ENCODE measurements at regions not wholly inside any gene's neighbourhood (a gene's known extent, or its start where the extent isn't known, plus 50 kb on each side); places are given as distances from the start of the nearest gene placed in this dataset.

DNA sequence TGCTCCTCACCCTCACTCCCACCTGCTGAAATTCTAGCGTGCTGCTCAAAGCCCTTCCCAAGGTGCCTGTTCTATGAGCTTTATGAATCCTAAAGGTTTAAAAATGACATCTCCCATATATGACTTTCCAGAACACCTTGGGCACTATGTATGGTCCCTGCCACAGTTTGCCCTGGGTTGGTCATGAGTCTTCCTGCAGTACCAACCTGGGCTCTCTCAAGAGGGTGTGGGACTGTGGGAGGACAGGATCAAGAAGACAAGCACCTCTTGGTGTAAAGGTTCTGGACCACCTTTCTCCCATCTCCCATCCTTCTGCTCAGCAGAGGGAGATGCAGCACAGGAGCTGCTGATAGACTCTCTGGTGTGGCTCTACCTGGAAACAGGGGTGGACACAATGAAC is 134.1 kb downstream of the FCRL5 start:
- peaks cover 9% of the 10 kb centered on the region for H3K27me3 ChIP-seq (ENCODE audit: insufficient read depth, low read length)
- no peak overlapping the region for H3K4me3 ChIP-seq (ENCODE audit: insufficient read depth, low read length)
- no peak overlapping the region for H3K27ac ChIP-seq (ENCODE audit: low read depth, low read length)
- no peaks in the 10 kb centered on the region for H4K20me1 ChIP-seq (ENCODE audit: insufficient read depth, low read length)
- no peaks in the 10 kb centered on the region for H3K9me3 ChIP-seq (ENCODE audit: low read depth, low read length)
- no peak overlapping the region for H3K4me2 ChIP-seq (ENCODE audit: insufficient read depth, low read length)
- no peaks in the 10 kb centered on the region for H3K36me3 ChIP-seq (ENCODE audit: insufficient read depth, low read length)
- DNase-seq (ENCODE audit: insufficient read length, low spot score, missing footprints) = no peak
- peaks cover 7% of the 10 kb centered on the region for H3K4me1 ChIP-seq (ENCODE audit: insufficient read depth, low read length)
- no peak overlapping the region for H2AFZ ChIP-seq (ENCODE audit: low read length)
- TF ChIP-seq, protein P1, sequence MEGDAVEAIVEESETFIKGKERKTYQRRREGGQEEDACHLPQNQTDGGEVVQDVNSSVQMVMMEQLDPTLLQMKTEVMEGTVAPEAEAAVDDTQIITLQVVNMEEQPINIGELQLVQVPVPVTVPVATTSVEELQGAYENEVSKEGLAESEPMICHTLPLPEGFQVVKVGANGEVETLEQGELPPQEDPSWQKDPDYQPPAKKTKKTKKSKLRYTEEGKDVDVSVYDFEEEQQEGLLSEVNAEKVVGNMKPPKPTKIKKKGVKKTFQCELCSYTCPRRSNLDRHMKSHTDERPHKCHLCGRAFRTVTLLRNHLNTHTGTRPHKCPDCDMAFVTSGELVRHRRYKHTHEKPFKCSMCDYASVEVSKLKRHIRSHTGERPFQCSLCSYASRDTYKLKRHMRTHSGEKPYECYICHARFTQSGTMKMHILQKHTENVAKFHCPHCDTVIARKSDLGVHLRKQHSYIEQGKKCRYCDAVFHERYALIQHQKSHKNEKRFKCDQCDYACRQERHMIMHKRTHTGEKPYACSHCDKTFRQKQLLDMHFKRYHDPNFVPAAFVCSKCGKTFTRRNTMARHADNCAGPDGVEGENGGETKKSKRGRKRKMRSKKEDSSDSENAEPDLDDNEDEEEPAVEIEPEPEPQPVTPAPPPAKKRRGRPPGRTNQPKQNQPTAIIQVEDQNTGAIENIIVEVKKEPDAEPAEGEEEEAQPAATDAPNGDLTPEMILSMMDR (IDR thresholded peaks at IDR 0.05; ENCODE audit: extremely low read depth, low read depth, low read length) = no peak
- H3K79me2 ChIP-seq (ENCODE audit: insufficient read depth, low read length) = no peaks in the 10 kb centered on the region

DNA sequence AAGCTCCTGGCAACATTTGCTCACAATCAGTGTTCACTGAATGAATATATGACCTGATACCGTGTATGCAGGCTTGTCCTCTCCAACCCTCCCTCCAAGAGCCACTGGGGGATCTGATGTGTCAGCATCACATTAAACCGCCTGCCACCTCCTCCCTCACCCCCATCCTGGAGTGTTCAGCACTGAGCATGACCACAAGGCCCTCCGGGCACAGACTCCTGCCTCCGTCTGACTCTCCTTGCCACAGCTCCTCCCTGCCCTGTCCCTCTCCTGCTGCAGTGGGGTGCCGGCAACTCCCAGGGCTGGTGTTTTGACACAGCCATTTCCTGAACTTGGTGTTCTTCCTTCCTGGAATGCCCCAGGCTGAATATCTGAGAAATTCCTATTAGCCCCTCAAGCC is 136.7 kb downstream of the FCRL5 start:
- Histone ChIP-seq H4K20me1 (ENCODE audit: insufficient read depth, low read length) (no peaks in the 10 kb centered on the region), H3K36me3 (ENCODE audit: insufficient read depth, low read length) (no peaks in the 10 kb centered on the region), H3K4me2 (ENCODE audit: insufficient read depth, low read length) (no peak overlapping the region), H3K27ac (ENCODE audit: low read depth, low read length) (no peak overlapping the region), H3K27me3 (ENCODE audit: insufficient read depth, low read length) (peaks cover 9% of the 10 kb centered on the region), H2AFZ (ENCODE audit: low read length) (no peak overlapping the region), H3K4me1 (ENCODE audit: insufficient read depth, low read length) (peaks cover 7% of the 10 kb centered on the region), H3K9me3 (ENCODE audit: low read depth, low read length) (no peaks in the 10 kb centered on the region), H3K4me3 (ENCODE audit: insufficient read depth, low read length) (no peak overlapping the region), H3K79me2 (ENCODE audit: insufficient read depth, low read length) (no peaks in the 10 kb centered on the region)
- DNase-seq (ENCODE audit: insufficient read length, low spot score, missing footprints) = no peak
- TF ChIP-seq, protein P1 (IDR thresholded peaks at IDR 0.05; ENCODE audit: extremely low read depth, low read depth, low read length) = no peak

DNA sequence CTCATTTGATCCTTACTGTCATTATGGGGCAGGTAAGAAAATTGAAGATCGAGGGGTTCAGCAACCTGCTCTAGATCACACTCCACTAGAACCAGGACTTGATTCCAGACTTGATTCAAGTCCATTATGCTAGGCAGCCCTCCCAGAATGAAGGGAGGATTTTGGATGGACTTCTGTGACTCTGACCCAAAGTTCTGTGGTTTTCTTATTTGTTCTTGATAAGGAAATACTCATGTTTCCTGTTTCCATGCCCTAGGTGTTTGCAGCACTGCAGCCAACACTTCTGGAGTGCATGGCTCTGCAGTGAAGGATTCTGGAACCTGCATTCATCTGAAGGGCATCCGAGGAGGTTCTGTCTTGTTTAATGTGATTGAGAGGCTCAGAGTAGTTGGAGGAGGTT is 140.0 kb downstream of the FCRL5 start:
- no peak overlapping the region for H3K4me3 ChIP-seq (ENCODE audit: insufficient read depth, low read length)
- DNase-seq (ENCODE audit: insufficient read length, low spot score, missing footprints) = no peak
- H3K36me3 ChIP-seq (ENCODE audit: insufficient read depth, low read length) = no peaks in the 10 kb centered on the region
- H3K27me3 ChIP-seq (ENCODE audit: insufficient read depth, low read length) = no peaks in the 10 kb centered on the region
- H3K27ac ChIP-seq (ENCODE audit: low read depth, low read length) = no peak overlapping the region
- H3K9me3 ChIP-seq (ENCODE audit: low read depth, low read length) = no peaks in the 10 kb centered on the region
- TF ChIP-seq, protein P1 (IDR thresholded peaks at IDR 0.05; ENCODE audit: extremely low read depth, low read depth, low read length) = no peak
- peaks cover 7% of the 10 kb centered on the region for H3K4me1 ChIP-seq (ENCODE audit: insufficient read depth, low read length)
- no peaks in the 10 kb centered on the region for H4K20me1 ChIP-seq (ENCODE audit: insufficient read depth, low read length)
- H3K4me2 ChIP-seq (ENCODE audit: insufficient read depth, low read length) = no peak overlapping the region
- H2AFZ ChIP-seq (ENCODE audit: low read length) = no peak overlapping the region
- no peaks in the 10 kb centered on the region for H3K79me2 ChIP-seq (ENCODE audit: insufficient read depth, low read length)

DNA sequence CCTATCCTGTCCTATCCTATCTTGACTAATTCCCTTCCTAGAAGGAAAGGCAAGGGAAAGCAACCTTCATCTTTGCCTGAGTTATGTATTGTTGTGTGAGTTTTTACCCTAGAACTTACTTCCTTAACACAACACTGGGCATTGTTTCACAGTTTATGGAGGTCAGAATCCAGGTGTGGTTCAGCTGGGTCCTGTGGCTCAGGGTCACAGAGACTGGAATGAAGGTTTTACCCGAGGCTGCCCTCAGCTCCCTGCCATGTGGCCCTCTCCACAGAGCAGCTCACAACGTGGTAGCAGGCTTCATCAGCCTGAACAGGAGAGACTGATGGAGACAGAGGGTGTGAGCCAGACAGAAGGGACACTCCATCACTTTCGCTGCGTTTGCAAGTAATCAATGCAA is 140.5 kb downstream of the FCRL5 start:
- Histone ChIP-seq H4K20me1 (ENCODE audit: insufficient read depth, low read length) (no peaks in the 10 kb centered on the region), H3K36me3 (ENCODE audit: insufficient read depth, low read length) (no peaks in the 10 kb centered on the region), H3K4me2 (ENCODE audit: insufficient read depth, low read length) (no peak overlapping the region), H3K4me1 (ENCODE audit: insufficient read depth, low read length) (peaks cover 7% of the 10 kb centered on the region), H2AFZ (ENCODE audit: low read length) (no peak overlapping the region), H3K27me3 (ENCODE audit: insufficient read depth, low read length) (no peaks in the 10 kb centered on the region), H3K9me3 (ENCODE audit: low read depth, low read length) (no peaks in the 10 kb centered on the region), H3K79me2 (ENCODE audit: insufficient read depth, low read length) (no peaks in the 10 kb centered on the region), H3K27ac (ENCODE audit: low read depth, low read length) (no peak overlapping the region), H3K4me3 (ENCODE audit: insufficient read depth, low read length) (no peak overlapping the region)
- DNase-seq (ENCODE audit: insufficient read length, low spot score, missing footprints) = no peak
- TF ChIP-seq, protein P1 (IDR thresholded peaks at IDR 0.05; ENCODE audit: extremely low read depth, low read depth, low read length) = no peak
